ENCODE measurements at regions not wholly inside any gene's neighbourhood (a gene's known extent, or its start where the extent isn't known, plus 50 kb on each side); places are given as distances from the start of the nearest gene placed in this dataset.

GRCh38 chr9:16336833-16337232, 533.6 kb downstream of the BNC2 start:
- DNase-seq (ENCODE audit: low read depth): no peak
- TF ChIP-seq, protein P1, sequence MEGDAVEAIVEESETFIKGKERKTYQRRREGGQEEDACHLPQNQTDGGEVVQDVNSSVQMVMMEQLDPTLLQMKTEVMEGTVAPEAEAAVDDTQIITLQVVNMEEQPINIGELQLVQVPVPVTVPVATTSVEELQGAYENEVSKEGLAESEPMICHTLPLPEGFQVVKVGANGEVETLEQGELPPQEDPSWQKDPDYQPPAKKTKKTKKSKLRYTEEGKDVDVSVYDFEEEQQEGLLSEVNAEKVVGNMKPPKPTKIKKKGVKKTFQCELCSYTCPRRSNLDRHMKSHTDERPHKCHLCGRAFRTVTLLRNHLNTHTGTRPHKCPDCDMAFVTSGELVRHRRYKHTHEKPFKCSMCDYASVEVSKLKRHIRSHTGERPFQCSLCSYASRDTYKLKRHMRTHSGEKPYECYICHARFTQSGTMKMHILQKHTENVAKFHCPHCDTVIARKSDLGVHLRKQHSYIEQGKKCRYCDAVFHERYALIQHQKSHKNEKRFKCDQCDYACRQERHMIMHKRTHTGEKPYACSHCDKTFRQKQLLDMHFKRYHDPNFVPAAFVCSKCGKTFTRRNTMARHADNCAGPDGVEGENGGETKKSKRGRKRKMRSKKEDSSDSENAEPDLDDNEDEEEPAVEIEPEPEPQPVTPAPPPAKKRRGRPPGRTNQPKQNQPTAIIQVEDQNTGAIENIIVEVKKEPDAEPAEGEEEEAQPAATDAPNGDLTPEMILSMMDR (IDR thresholded peaks at IDR 0.05; ENCODE audit: low read length, missing control alignments): no peak
- no peak overlapping the region for H3K4me3 ChIP-seq (replicated peaks; ENCODE audit: low read depth, low read length)

GRCh38 chr9:16337322-16338029, 533.0 kb downstream of the BNC2 start:
- TF ChIP-seq, protein P1 (IDR thresholded peaks at IDR 0.05; ENCODE audit: low read length, missing control alignments): no peak
- no peak overlapping the region for H3K4me3 ChIP-seq (replicated peaks; ENCODE audit: low read depth, low read length)
- DNase-seq (ENCODE audit: low read depth): peak; percentile 86

GRCh38 chr9:16341177-16341576, 529.3 kb downstream of the BNC2 start:
- peak; percentile 29 for DNase-seq (ENCODE audit: low read depth)
- TF ChIP-seq, protein P1 (IDR thresholded peaks at IDR 0.05; ENCODE audit: low read length, missing control alignments): no peak

GRCh38 chr9:16342246-16343020, 528.0 kb downstream of the BNC2 start:
- DNase-seq (ENCODE audit: low read depth): no peak
- no peak overlapping the region for H3K4me3 ChIP-seq (replicated peaks; ENCODE audit: low read depth, low read length)
- TF ChIP-seq, protein P1 (IDR thresholded peaks at IDR 0.05; ENCODE audit: low read length, missing control alignments): no peak

More at GRCh38 chr9:16341177-16341576, 529.3 kb downstream of the BNC2 start:
- H3K4me3 ChIP-seq (replicated peaks; ENCODE audit: low read depth, low read length): no peak overlapping the region

DNA sequence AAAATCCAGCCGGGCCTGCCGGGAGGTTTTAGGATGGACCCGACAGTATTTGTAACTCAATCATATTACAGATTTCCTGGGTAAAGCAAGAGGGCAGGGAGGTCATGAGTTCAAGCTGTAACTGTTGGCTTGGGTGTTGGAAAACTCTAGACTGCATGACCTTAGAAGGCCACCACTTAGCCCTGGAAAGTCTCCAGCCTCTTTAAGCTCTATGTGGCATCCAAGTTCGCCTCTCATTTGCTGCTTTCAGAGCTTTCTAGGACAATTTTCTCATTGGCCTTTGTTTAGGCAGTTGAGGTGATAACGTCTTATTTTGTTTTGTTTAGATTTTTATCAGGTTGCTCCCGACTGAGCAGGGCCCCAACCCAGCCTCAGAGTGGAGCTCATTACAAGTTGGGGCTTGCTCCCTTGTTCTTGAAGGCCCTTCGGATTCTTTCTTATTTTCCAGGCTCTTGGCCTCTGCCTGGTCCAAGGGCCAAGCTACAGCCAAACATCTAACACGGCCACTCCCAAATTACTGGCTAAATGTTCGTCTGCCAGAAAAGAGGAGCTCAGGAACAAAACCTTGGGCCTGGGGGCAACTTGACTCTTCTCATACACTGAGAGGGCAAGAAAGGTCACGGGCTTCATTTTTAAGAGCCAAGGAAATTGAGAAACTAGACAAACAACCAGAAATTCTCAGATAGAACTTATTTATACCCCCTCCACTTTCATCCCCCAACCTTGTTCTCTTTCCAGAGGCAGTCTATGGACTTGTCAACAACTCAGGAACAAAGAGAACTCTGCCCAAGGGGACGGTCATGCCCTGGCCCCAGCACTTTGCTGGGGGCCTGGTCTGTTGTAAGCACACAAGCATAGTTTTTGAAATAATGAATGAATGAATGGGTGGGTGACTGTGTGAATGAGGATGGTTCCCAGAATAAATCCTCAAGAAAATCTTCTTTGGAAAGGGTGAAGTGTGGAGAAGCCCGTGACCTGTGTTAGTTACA, 526.9 kb downstream of the BNC2 start:
- DNase-seq (ENCODE audit: low read depth): no peak
- H3K4me3 ChIP-seq (replicated peaks; ENCODE audit: low read depth, low read length): no peak overlapping the region
- TF ChIP-seq, protein P1 (IDR thresholded peaks at IDR 0.05; ENCODE audit: low read length, missing control alignments): no peak

- TF ChIP-seq, protein P1 (IDR thresholded peaks at IDR 0.05; ENCODE audit: low read length, missing control alignments): no peak
- DNase-seq (ENCODE audit: low read depth): peak; percentile 91
- H3K4me3 ChIP-seq (replicated peaks; ENCODE audit: low read depth, low read length): no peak overlapping the region
Measured at GRCh38 chr9:16344343-16344742, 526.1 kb downstream of the BNC2 start.

Measured in fibroblast of pulmonary artery (primary cell).